HL-60 (cell line): ENCODE measurements at regions not wholly inside any gene's neighbourhood (a gene's known extent, or its start where the extent isn't known, plus 50 kb on each side); places are given as distances from the start of the nearest gene placed in this dataset.

Source experiments
- DNase-seq, 2 experiments: peaks; one replicate each; pipeline ENCODE4 v3.0.0-alpha.2; 2010 to 2020; ENCODE audit warnings: low read depth in 1 of 2, low spot score in 1 of 2
- H3K27ac ChIP-seq: fragments of 250-450 bp; sonication (Bioruptor Pico); replicated peaks from 2 replicates; pipeline ENCODE4 v1.5.1; 2020; ENCODE audit warnings: mild to moderate bottlenecking, moderate library complexity
- H3K27me3 ChIP-seq: fragments of 250-450 bp; sonication (Bioruptor Pico); 2 replicates; pipeline ENCODE4 v1.5.1; 2021; ENCODE audit warnings: mild to moderate bottlenecking, moderate library complexity; ENCODE audit not compliant: insufficient read depth, poor library complexity, severe bottlenecking
- H3K4me3 ChIP-seq: replicated peaks from 2 replicates; pipeline ENCODE4 v1.5.1; 2011; ENCODE audit warnings: mild to moderate bottlenecking, control low read depth, low read length; ENCODE audit not compliant: insufficient read depth
- GABPA ChIP-seq: IDR thresholded peaks from 2 replicates; pipeline ENCODE4 v1.6.1; 2012; ENCODE audit warnings: low read depth
- POLR2AphosphoS5 ChIP-seq: IDR thresholded peaks from 2 replicates; pipeline ENCODE4 v1.6.1; 2012; ENCODE audit warnings: low read depth
- REST ChIP-seq: IDR thresholded peaks from 2 replicates; pipeline ENCODE4 v1.6.1; 2012; ENCODE audit warnings: low read depth; ENCODE audit not compliant: insufficient replicate concordance
- SPI1 ChIP-seq: IDR thresholded peaks from 2 replicates; pipeline ENCODE4 v1.6.1; 2012; ENCODE audit warnings: low read depth, mild to moderate bottlenecking, borderline replicate concordance
- TF ChIP-seq, protein P1 (sequence below): IDR thresholded peaks from one replicate; pipeline ENCODE4 v1.5.1; 2011; ENCODE audit warnings: low read length, control low read depth, inconsistent platforms; ENCODE audit not compliant: insufficient read depth

DNA sequence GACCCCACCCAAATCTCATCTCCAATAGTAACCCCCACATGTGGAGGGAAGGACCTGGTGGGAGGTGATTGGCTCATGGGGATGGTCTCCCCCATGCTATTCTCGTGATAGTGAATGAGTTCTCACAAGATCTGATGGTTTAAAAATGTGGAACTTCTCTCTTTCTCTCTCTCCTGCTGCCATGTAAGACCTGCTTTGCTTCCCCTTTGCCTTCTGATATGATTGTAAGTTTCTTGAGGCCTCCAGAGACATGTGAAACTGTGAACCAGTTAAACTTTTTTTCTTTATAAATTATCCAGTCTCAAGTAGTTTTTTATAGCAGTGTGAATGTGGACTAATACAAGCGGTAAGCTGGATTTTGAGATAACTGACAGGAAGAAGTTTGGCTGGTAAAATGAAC is 60.3 kb upstream of the MBNL1 start:
- no peak for DNase-seq
- no peak overlapping the region; the same call in 1 of the 2 replicates for H3K27ac ChIP-seq
- no peak overlapping the region for H3K4me3 ChIP-seq
- H3K27me3 ChIP-seq, result no peaks in the 10 kb centered on the region
- TF ChIP-seq SPI1 (no peak), POLR2AphosphoS5 (no peak)
- TF ChIP-seq, protein P1, sequence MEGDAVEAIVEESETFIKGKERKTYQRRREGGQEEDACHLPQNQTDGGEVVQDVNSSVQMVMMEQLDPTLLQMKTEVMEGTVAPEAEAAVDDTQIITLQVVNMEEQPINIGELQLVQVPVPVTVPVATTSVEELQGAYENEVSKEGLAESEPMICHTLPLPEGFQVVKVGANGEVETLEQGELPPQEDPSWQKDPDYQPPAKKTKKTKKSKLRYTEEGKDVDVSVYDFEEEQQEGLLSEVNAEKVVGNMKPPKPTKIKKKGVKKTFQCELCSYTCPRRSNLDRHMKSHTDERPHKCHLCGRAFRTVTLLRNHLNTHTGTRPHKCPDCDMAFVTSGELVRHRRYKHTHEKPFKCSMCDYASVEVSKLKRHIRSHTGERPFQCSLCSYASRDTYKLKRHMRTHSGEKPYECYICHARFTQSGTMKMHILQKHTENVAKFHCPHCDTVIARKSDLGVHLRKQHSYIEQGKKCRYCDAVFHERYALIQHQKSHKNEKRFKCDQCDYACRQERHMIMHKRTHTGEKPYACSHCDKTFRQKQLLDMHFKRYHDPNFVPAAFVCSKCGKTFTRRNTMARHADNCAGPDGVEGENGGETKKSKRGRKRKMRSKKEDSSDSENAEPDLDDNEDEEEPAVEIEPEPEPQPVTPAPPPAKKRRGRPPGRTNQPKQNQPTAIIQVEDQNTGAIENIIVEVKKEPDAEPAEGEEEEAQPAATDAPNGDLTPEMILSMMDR, result no peak

GRCh38 chr3:152209060-152209459 is 59.7 kb upstream of the MBNL1 start:
- H3K4me3 ChIP-seq, result no peak overlapping the region
- TF ChIP-seq, protein P1, result no peak
- TF ChIP-seq SPI1, result no peak
- no peak for TF ChIP-seq GABPA
- no peak for TF ChIP-seq POLR2AphosphoS5
- no peak for TF ChIP-seq REST
- no peaks in the 10 kb centered on the region for H3K27me3 ChIP-seq
- no peak for DNase-seq
- no peak overlapping the region for H3K27ac ChIP-seq

DNA sequence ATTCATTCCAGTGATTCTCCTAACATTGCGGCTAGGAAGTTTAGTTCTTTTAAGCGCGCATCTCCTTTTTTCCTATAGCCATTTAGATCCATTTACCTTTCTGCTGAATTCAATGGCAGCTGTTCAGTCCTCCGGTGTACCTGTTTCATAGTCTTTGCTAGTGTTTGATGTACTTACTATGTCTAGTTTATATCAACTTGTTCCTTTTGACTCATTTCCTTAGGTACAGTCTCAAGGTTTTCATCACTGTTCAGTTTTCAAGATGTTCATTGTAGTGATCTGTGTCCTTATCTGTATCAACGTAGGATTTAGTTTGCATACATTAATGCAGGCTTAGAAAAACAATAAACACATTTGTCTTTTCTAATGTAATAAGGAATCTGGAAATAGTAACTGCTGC is 59.0 kb upstream of the MBNL1 start:
- Histone ChIP-seq H3K4me3 (no peak overlapping the region), H3K27me3 (no peaks in the 10 kb centered on the region), H3K27ac (no peak overlapping the region)
- no peak for TF ChIP-seq SPI1
- TF ChIP-seq, protein P1, result no peak
- no peak for DNase-seq

DNA sequence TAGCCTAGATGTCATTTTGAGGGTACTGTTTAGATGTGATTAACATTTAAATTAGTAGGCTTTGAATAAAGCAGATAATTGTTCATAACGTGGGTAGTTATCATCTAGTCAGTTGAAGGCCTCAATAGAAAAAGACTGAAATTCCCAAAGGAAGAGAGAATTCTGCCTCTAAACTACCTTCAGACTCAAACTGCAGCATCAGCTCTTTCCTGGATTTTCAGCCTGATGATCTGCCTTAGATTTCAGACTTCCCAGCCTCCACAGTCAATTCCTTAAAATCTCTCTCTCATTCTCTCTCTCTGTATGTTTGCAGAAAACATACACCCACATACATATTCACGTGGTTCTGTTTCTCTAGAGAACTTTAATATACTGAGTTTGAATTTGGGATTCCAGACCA is 58.0 kb upstream of the MBNL1 start:
- H3K4me3 ChIP-seq, result no peak overlapping the region
- no peak overlapping the region for H3K27ac ChIP-seq
- TF ChIP-seq SPI1, result no peak
- TF ChIP-seq GABPA, result no peak
- no peak for TF ChIP-seq POLR2AphosphoS5
- no peak for TF ChIP-seq REST
- TF ChIP-seq, protein P1, result no peak
- no peaks in the 10 kb centered on the region for H3K27me3 ChIP-seq
- no peak for DNase-seq
